ENCODE measurements at regions not wholly inside any gene's neighbourhood (a gene's known extent, or its start where the extent isn't known, plus 50 kb on each side); places are given as distances from the start of the nearest gene placed in this dataset.

- no peak for DNase-seq (ENCODE audit: low spot score)
These were observed 50.2 kb upstream of the NSMCE3 start for GRCh38 chr15:29319823-29320222.
